HUES48 (cell line): ENCODE measurements at regions not wholly inside any gene's neighbourhood (a gene's known extent, or its start where the extent isn't known, plus 50 kb on each side); places are given as distances from the start of the nearest gene placed in this dataset.

Experiments used
- H3K27ac ChIP-seq: one replicate; pipeline ENCODE4 v1.7.0; 2013; ENCODE audit warnings: low read depth, low read length, inconsistent platforms
- H3K27me3 ChIP-seq: 2 replicates; pipeline ENCODE4 v1.6.1; 2013; ENCODE audit warnings: mild to moderate bottlenecking, low read length; ENCODE audit not compliant: control insufficient read depth, insufficient read depth
- H3K36me3 ChIP-seq: 2 replicates; pipeline ENCODE4 v1.6.1; 2013; ENCODE audit warnings: low read length; ENCODE audit not compliant: control insufficient read depth, insufficient read depth
- H3K4me1 ChIP-seq: 2 replicates; pipeline ENCODE4 v1.6.1; 2013; ENCODE audit warnings: mild to moderate bottlenecking, low read length; ENCODE audit not compliant: control insufficient read depth, insufficient read depth
- H3K4me3 ChIP-seq: 2 replicates; pipeline ENCODE4 v1.5.1; 2013; ENCODE audit warnings: mild to moderate bottlenecking, low read depth, low read length
- H3K9ac ChIP-seq: 2 replicates; pipeline ENCODE4 v1.6.1; 2013; ENCODE audit warnings: mild to moderate bottlenecking, low read depth, low read length, moderate library complexity
- H3K9me3 ChIP-seq: 2 replicates; pipeline ENCODE4 v1.6.1; 2013; ENCODE audit warnings: low read length; ENCODE audit not compliant: control insufficient read depth, insufficient read depth

DNA sequence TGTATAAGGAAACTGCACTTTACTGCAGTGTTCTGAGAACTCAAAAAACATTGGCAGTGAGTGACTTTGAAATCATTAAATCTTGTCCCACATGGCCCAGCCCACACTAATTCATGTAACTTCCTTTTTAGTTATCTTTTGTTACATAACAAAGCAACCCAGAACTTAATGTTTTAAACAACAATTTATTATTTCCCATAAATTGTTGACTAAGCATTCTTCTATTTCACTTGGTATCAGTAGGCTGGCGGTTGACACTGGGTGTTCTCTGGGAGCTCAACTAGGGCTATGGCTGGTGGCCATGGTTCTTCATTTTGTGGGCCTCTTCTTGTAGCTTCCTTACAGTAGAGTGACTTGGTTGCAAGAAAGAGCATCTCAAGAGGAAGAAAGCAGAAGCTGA, 278.4 kb downstream of the RASEF start:
- Histone ChIP-seq H3K27ac (no peak overlapping the region), H3K36me3 (peaks cover 3% of the 10 kb centered on the region; the same call in 1 of the 2 replicates), H3K9me3 (no peaks in the 10 kb centered on the region), H3K9ac (no peak overlapping the region), H3K27me3 (no peaks in the 10 kb centered on the region), H3K4me1 (no peaks in the 10 kb centered on the region), H3K4me3 (no peak overlapping the region)

DNA sequence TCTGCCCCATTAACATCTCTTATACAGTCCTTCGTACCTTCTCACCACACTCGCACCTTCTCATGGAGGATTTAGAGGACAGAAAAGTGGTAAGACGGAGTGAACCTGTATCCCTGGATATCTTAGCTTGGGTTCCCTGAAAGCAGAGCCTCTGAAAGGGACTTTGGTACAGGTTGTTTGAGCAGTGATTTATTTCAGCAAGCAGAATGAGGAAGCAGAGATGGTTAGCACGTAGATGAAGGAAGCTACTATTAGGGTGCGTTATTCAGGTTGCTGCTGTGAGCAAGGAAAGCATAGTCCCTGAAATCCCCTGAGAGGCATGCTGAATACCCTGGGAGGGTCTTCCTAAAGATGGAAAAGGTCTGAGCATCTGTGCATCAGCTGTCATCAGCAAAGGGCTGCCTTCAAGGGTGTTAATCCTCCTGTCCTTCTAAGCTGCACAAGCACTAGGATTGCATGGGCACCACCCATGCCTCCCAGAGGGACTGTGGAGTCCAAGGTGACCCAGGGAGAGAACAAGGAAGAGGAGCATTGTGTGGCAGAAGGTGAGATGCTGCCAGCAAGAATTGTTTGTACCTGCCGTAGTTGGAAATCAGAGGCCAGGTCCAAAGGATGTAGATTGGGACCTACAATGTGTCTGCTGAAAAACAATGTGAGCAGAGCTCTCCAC, 273.7 kb downstream of the RASEF start:
- Histone ChIP-seq H3K9ac (no peak overlapping the region), H3K27ac (no peak overlapping the region), H3K4me3 (no peak overlapping the region), H3K9me3 (no peaks in the 10 kb centered on the region), H3K27me3 (no peaks in the 10 kb centered on the region), H3K36me3 (0 out of 2 replicates have a peak, but pooled peaks cover 3% of the 10 kb centered on the region), H3K4me1 (no peaks in the 10 kb centered on the region)

DNA sequence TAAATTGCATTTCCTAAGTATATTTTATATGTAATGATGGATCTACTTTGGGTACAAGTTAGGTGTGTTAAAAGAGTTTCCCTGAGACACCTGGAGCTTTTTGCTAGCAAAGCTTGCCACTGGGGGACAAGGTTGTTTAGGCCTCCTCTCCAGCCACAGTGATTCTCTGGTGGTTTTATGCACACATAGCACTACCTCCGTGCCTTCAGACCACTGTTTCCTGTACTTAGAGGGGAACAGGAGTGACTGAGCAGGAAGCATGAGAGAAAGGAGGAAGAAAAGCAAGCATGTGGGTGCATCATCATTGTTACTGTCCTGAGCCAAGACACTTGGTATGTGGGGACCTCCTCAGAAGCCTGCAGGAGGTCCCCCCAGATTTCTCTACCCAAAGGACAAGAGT, 272.1 kb downstream of the RASEF start:
- no peak overlapping the region for H3K27ac ChIP-seq
- H3K4me3 ChIP-seq = no peak overlapping the region
- no peak overlapping the region for H3K9ac ChIP-seq
- H3K4me1 ChIP-seq = no peaks in the 10 kb centered on the region
- 0 out of 2 replicates have a peak, but pooled peaks cover 3% of the 10 kb centered on the region for H3K36me3 ChIP-seq
- no peaks in the 10 kb centered on the region for H3K9me3 ChIP-seq
- no peaks in the 10 kb centered on the region for H3K27me3 ChIP-seq

DNA sequence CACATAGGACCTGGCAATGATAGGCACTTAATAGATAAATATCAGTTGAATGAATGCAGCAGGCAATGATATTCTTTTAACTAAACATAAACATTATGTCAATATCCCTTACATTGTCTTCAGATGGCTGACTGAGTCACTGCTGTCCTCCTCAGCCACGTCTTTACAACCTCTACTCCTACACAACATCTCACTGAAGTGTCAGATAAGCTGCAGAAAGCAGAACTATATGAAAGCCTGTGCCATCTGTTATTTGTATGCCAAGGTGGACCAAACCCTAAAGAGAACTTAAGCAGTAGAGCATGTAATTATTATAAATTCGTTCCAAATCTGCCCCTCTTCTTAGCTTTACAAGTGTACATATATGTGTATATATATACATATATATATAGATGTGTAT, 271.2 kb downstream of the RASEF start:
- no peaks in the 10 kb centered on the region for H3K27me3 ChIP-seq
- no peak overlapping the region for H3K27ac ChIP-seq
- H3K9ac ChIP-seq = no peak overlapping the region
- H3K9me3 ChIP-seq = no peaks in the 10 kb centered on the region
- H3K4me3 ChIP-seq = no peak overlapping the region
- H3K4me1 ChIP-seq = no peaks in the 10 kb centered on the region
- H3K36me3 ChIP-seq = 0 out of 2 replicates have a peak, but pooled peaks cover 3% of the 10 kb centered on the region

DNA sequence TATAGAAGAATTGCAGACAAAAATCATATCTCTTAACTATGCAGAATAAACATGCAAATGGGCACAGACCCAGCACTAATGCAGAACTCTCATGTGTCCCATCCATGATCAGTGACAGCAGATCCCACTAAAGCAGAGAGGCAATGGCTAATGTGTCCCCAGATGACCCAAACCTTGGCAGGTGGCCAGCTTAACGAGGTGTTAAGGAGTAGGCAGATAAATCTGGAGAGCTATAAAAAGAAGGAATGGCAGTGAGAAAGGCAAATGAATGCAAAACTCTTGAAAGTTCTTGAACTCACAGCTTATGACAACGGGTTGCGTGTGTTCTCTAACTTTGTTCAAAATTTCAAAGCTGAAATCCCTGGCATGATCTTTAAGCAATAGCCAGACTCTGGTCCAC, 265.4 kb downstream of the RASEF start:
- H3K9ac ChIP-seq = no peak overlapping the region

DNA sequence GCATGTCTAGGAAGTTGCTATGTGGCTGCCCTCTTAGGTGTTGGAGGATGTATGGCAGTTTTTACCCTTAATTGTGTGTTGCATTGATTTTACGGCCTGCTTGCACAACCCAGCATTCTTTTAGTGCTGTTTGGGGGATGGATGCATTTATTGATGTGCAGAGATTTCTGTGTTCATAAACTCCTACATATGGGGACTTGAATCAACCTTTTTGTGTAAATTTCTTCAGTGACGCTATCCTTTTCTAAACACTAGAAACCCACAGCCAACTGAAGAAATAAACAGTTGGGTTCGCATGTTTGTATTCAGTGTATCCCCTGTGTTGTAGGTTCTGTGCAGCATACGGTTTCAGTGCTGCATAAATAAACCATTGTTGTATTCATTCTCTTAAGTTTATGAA, 263.7 kb downstream of the RASEF start:
- Histone ChIP-seq H3K9me3 (0 out of 2 replicates have a peak, but pooled peaks cover 4% of the 10 kb centered on the region), H3K27me3 (no peaks in the 10 kb centered on the region), H3K4me1 (no peaks in the 10 kb centered on the region), H3K27ac (no peak overlapping the region), H3K9ac (no peak overlapping the region), H3K36me3 (no peaks in the 10 kb centered on the region; the same call in 1 of the 2 replicates), H3K4me3 (no peak overlapping the region)

More for the DNA sequence above, 265.4 kb downstream of the RASEF start:
- Histone ChIP-seq H3K4me3 (no peak overlapping the region), H3K27me3 (no peaks in the 10 kb centered on the region), H3K9me3 (no peaks in the 10 kb centered on the region), H3K4me1 (no peaks in the 10 kb centered on the region), H3K27ac (no peak overlapping the region), H3K36me3 (no peaks in the 10 kb centered on the region)

DNA sequence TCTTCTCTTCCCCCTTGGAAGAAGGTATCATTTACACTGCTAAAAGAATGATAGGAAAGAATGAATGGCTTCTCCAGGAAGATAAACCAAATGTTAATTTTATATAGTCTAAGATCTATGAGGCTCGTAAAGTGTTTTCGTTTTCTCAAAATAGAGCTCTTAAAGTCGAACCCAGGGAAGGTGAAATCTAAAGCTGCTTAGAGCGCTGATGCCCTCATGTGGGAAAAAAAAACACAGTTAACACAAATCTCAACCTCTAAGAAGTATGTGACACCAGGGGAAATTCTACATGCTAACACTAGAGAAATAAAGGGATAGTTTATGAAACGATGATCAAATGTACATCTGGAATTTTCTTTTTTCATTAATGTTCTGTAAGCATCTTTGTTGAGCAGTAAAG, 257.9 kb downstream of the RASEF start:
- Histone ChIP-seq H3K4me1 (peaks cover 27% of the 10 kb centered on the region), H3K27me3 (no peaks in the 10 kb centered on the region), H3K27ac (no peak overlapping the region), H3K9ac (no peak overlapping the region), H3K4me3 (no peak overlapping the region), H3K9me3 (0 out of 2 replicates have a peak, but pooled peaks cover 4% of the 10 kb centered on the region), H3K36me3 (no peaks in the 10 kb centered on the region; the same call in 1 of the 2 replicates)

DNA sequence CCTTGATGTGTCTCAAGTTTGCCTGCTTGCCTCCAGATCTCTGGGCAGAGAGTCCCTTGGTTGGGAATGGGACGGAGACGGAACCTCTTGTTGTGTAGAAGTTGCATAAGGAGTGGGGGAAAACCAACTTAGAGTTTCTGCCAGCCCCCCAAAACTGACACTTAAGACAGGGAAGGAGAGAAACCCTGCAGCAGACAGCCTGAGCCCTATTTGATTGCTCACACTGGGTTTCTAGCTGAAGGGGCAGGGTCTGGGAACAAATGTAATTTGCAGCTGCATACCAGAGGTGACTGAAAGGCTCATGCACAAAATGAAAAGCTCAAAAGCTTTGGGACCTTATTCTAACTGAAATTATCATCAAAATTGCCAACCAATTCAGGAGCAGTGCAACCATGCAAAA, 254.5 kb downstream of the RASEF start:
- Histone ChIP-seq H3K4me3 (0 out of 2 replicates have a peak overlapping the region, but pooled peaks have one; percentile 28), H3K9ac (no peak overlapping the region), H3K27ac (no peak overlapping the region), H3K4me1 (peaks cover 42% of the 10 kb centered on the region), H3K36me3 (no peaks in the 10 kb centered on the region; the same call in 1 of the 2 replicates), H3K27me3 (no peaks in the 10 kb centered on the region), H3K9me3 (0 out of 2 replicates have a peak, but pooled peaks cover 1% of the 10 kb centered on the region)

DNA sequence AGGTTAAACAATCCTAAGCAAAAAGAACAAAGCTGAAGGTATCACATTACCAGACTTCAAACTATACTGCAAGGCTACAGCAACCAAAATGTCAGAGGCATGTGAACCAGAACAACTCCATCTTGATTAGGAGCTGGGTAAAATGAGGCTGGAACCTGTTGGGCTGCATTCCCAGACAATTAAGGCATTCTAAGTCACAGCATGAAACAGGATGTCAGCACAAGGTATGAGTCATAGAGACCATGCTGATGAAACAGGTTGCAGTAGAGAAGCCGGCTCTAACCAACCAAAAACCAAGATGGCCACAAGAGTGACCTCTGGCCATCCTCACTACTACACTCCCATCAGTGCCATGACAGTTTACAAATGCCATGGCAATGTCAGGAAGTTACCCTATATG, 252.0 kb downstream of the RASEF start:
- peak overlapping the region; percentile 19; the same call in 1 of the 2 replicates for H3K9ac ChIP-seq
- H3K4me3 ChIP-seq = no peak overlapping the region
- H3K9me3 ChIP-seq = no peaks in the 10 kb centered on the region
- peaks cover 45% of the 10 kb centered on the region for H3K4me1 ChIP-seq
- peak overlapping the region; percentile 46 for H3K27ac ChIP-seq
- H3K36me3 ChIP-seq = no peaks in the 10 kb centered on the region
- no peaks in the 10 kb centered on the region for H3K27me3 ChIP-seq

DNA sequence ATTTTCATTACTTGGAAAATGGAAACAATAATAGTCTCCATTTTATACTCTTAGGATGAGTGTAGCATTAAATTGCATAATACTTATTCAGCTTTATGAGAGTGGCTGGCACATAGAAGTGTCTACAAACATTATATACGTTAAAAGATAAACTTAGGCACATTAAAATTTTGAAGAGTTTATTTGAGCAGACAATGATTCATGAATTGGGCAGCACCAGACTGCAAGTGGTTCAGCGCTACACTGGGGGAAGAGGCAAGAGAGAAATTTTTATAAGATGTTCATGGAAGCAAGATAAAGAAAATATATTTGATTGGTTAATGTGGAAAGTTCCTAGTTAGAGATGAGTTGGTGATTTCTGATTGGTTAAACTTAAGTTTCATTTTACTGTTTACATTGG, 243.7 kb downstream of the RASEF start:
- Histone ChIP-seq H3K27ac (no peak overlapping the region), H3K4me3 (no peak overlapping the region), H3K4me1 (0 out of 2 replicates have a peak, but pooled peaks cover 1% of the 10 kb centered on the region), H3K9ac (no peak overlapping the region), H3K36me3 (peaks cover 35% of the 10 kb centered on the region), H3K9me3 (0 out of 2 replicates have a peak, but pooled peaks cover 5% of the 10 kb centered on the region), H3K27me3 (no peaks in the 10 kb centered on the region)

DNA sequence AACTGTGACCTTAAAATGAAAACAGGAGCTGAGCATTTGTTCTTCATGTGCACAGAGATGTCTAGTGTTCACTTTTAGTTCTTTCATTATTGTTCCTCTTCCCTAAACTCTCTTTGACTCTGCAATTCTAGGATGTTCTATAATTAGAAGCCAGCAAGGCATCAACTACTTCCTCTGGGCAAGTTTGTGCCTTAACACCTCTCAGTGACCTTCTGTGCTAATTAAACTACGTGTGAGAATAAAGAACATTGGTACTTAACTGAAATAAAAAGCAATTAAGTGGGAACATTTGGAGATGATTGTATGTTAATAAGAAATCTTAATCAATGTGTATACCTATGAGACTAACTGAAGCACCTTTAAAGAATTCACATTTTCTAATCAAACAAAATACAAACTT, 242.8 kb downstream of the RASEF start:
- H3K9me3 ChIP-seq = 0 out of 2 replicates have a peak, but pooled peaks cover 5% of the 10 kb centered on the region

More for the DNA sequence above, 242.8 kb downstream of the RASEF start:
- Histone ChIP-seq H3K36me3 (peaks cover 43% of the 10 kb centered on the region), H3K4me1 (no peaks in the 10 kb centered on the region), H3K27ac (no peak overlapping the region), H3K27me3 (no peaks in the 10 kb centered on the region), H3K4me3 (no peak overlapping the region), H3K9ac (no peak overlapping the region)
